Cardiac muscle cell (in vitro differentiated cells and primary cell): ENCODE measurements at regions not wholly inside any gene's neighbourhood (a gene's known extent, or its start where the extent isn't known, plus 50 kb on each side); places are given as distances from the start of the nearest gene placed in this dataset.

Experiments
- DNase-seq, 2 donors: peaks; one replicate each; pipeline versions ENCODE4 v3.0.0 to v3.0.0-alpha.2; 2010 to 2017; ENCODE audit warnings: low read depth in 1 of 2, low spot score in 1 of 2
- H3K27ac ChIP-seq: fragments of 200-600 bp; sonication (generic); 2 replicates; pipeline ENCODE4 v1.5.1; 2016
- H3K27me3 ChIP-seq: fragments of 200-600 bp; sonication (generic); 2 replicates; pipeline ENCODE4 v1.6.0; 2016; ENCODE audit warnings: control low read depth
- H3K36me3 ChIP-seq: fragments of 200-600 bp; sonication (generic); 2 replicates; pipeline ENCODE4 v1.5.1; 2016; ENCODE audit warnings: control low read depth
- H3K4me1 ChIP-seq: fragments of 200-600 bp; sonication (generic); 2 replicates; pipeline ENCODE4 v1.8.1; 2017; ENCODE audit warnings: low read depth, mild to moderate bottlenecking, mixed run types
- H3K4me3 ChIP-seq: fragments of 200-600 bp; sonication (generic); 2 replicates; pipeline ENCODE4 v1.5.1; 2016; ENCODE audit warnings: mild to moderate bottlenecking
- H3K9me3 ChIP-seq: fragments of 200-600 bp; sonication (generic); 2 replicates; pipeline ENCODE4 v1.5.1; 2017; ENCODE audit warnings: low read depth, mild to moderate bottlenecking, control low read depth
- CTCF ChIP-seq: IDR thresholded peaks from 2 replicates; pipeline ENCODE4 v1.5.1; 2012; ENCODE audit warnings: low read depth, mild to moderate bottlenecking, low read length

GRCh38 chr5:71794061-71794695, 75.1 kb downstream of the CARTPT start:
- no peak overlapping the region for H3K27ac ChIP-seq
- no peaks in the 10 kb centered on the region for H3K9me3 ChIP-seq
- H3K36me3 ChIP-seq: no peaks in the 10 kb centered on the region
- no peak overlapping the region for H3K4me3 ChIP-seq
- no peak for TF ChIP-seq CTCF
- DNase-seq: no peak
- H3K27me3 ChIP-seq: no peaks in the 10 kb centered on the region
- H3K4me1 ChIP-seq: no peaks in the 10 kb centered on the region

- no peak for DNase-seq
These were observed 83.6 kb downstream of the CARTPT start for GRCh38 chr5:71802673-71803072.

GRCh38 chr5:71806711-71807110, 87.6 kb downstream of the CARTPT start:
- Histone ChIP-seq H3K4me3 (no peak overlapping the region), H3K9me3 (no peaks in the 10 kb centered on the region), H3K27me3 (no peaks in the 10 kb centered on the region), H3K4me1 (peaks cover 7% of the 10 kb centered on the region), H3K36me3 (no peaks in the 10 kb centered on the region), H3K27ac (no peak overlapping the region)
- TF ChIP-seq CTCF: no peak
- DNase-seq: no peak

More at GRCh38 chr5:71802673-71803072, 83.6 kb downstream of the CARTPT start:
- H3K27ac ChIP-seq: no peak overlapping the region
- no peak for TF ChIP-seq CTCF
- no peaks in the 10 kb centered on the region for H3K4me1 ChIP-seq
- H3K9me3 ChIP-seq: no peaks in the 10 kb centered on the region
- no peaks in the 10 kb centered on the region for H3K36me3 ChIP-seq
- H3K27me3 ChIP-seq: no peaks in the 10 kb centered on the region
- H3K4me3 ChIP-seq: no peak overlapping the region

- no peak overlapping the region for H3K27ac ChIP-seq
- H3K27me3 ChIP-seq: no peaks in the 10 kb centered on the region
These were observed 88.8 kb downstream of the CARTPT start for GRCh38 chr5:71807909-71808308.

GRCh38 chr5:71809446-71809845, 90.4 kb downstream of the CARTPT start:
- H3K27me3 ChIP-seq: no peaks in the 10 kb centered on the region
- TF ChIP-seq CTCF: no peak
- no peak for DNase-seq
- no peak overlapping the region for H3K4me3 ChIP-seq
- no peaks in the 10 kb centered on the region for H3K36me3 ChIP-seq
- no peaks in the 10 kb centered on the region for H3K9me3 ChIP-seq
- H3K4me1 ChIP-seq: peaks cover 7% of the 10 kb centered on the region
- no peak overlapping the region for H3K27ac ChIP-seq

More at GRCh38 chr5:71807909-71808308, 88.8 kb downstream of the CARTPT start:
- Histone ChIP-seq H3K4me3 (no peak overlapping the region), H3K9me3 (no peaks in the 10 kb centered on the region), H3K4me1 (peaks cover 7% of the 10 kb centered on the region), H3K36me3 (no peaks in the 10 kb centered on the region)
- TF ChIP-seq CTCF: no peak
- no peak for DNase-seq
